GM21723 (cell line): ENCODE measurements at regions not wholly inside any gene's neighbourhood (a gene's known extent, or its start where the extent isn't known, plus 50 kb on each side); places are given as distances from the start of the nearest gene placed in this dataset.

Experiments
- ATAC-seq: cut with Tn5 transposase; IDR thresholded peaks from one replicate; pipeline ENCODE4 v1.9.1; 2021; ENCODE audit warnings: mild to moderate bottlenecking, moderate library complexity; ENCODE audit not compliant: unreplicated experiment

GRCh38 chr2:212945526-212945925 is 205.9 kb downstream of the IKZF2 start:
- ATAC-seq = no peak

GRCh38 chr2:212943351-212943750 is 208.1 kb downstream of the IKZF2 start:
- ATAC-seq = no peak

- no peak for ATAC-seq
Observed at GRCh38 chr2:212941361-212941760, 210.1 kb downstream of the IKZF2 start.

- no peak for ATAC-seq
Observed at GRCh38 chr2:212940816-212941215, 210.6 kb downstream of the IKZF2 start.

GRCh38 chr2:212939777-212940531 is 211.5 kb downstream of the IKZF2 start:
- no peak for ATAC-seq

GRCh38 chr2:212938144-212938793 is 213.1 kb downstream of the IKZF2 start:
- no peak for ATAC-seq

- no peak for ATAC-seq
Observed at GRCh38 chr2:212936572-212936971, 214.8 kb downstream of the IKZF2 start.

GRCh38 chr2:212935752-212936151 is 215.7 kb downstream of the IKZF2 start:
- ATAC-seq = no peak

GRCh38 chr2:212931271-212931670 is 220.1 kb downstream of the IKZF2 start:
- ATAC-seq = no peak

- no peak for ATAC-seq
Observed at GRCh38 chr2:212930556-212931260, 220.7 kb downstream of the IKZF2 start.

GRCh38 chr2:212929971-212930370 is 221.4 kb downstream of the IKZF2 start:
- no peak for ATAC-seq

GRCh38 chr2:212929116-212929515 is 222.3 kb downstream of the IKZF2 start:
- no peak for ATAC-seq

- ATAC-seq = no peak
Observed at GRCh38 chr2:212928681-212929080, 222.7 kb downstream of the IKZF2 start.

- ATAC-seq = no peak
Observed at GRCh38 chr2:212926940-212927339, 224.5 kb downstream of the IKZF2 start.

GRCh38 chr2:212923393-212923792 is 228.0 kb downstream of the IKZF2 start:
- no peak for ATAC-seq

GRCh38 chr2:212922701-212923100 is 228.7 kb downstream of the IKZF2 start:
- ATAC-seq = no peak

- no peak for ATAC-seq
Observed at GRCh38 chr2:212921711-212922110, 229.7 kb downstream of the IKZF2 start.

GRCh38 chr2:212921061-212921460 is 230.4 kb downstream of the IKZF2 start:
- ATAC-seq = no peak

- ATAC-seq = no peak
Observed at GRCh38 chr2:212919238-212919637, 232.2 kb downstream of the IKZF2 start.

GRCh38 chr2:212918336-212918735 is 233.1 kb downstream of the IKZF2 start:
- ATAC-seq = no peak

GRCh38 chr2:212915121-212915782 is 236.2 kb downstream of the IKZF2 start:
- peak; percentile 54 for ATAC-seq
